ENCODE measurements at regions not wholly inside any gene's neighbourhood (a gene's known extent, or its start where the extent isn't known, plus 50 kb on each side); places are given as distances from the start of the nearest gene placed in this dataset.

DNA sequence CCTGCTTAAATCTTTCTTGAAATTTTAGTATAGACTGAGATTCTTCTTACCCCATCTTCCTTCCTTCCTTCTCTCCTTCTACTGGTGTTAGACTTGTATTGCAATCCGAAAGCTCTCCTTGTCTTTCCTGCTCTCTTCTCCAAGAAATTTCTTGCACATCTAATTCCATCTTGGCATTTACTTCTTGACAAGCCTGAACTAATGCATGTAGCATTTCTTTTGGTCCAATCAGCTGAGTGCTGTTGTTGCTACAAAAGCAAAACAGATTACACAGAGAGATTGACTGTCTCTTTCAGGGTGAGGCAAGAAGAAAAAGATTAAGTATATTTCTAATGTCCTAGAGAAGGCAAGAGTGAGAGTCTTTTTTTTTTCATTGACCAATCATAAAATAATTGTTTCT is 51.6 kb upstream of the MAP1B start:
- DNase-seq (ENCODE audit: low spot score), result no peak

Data from SW480 (cell line).